ENCODE measurements at regions not wholly inside any gene's neighbourhood (a gene's known extent, or its start where the extent isn't known, plus 50 kb on each side); places are given as distances from the start of the nearest gene placed in this dataset.

DNA sequence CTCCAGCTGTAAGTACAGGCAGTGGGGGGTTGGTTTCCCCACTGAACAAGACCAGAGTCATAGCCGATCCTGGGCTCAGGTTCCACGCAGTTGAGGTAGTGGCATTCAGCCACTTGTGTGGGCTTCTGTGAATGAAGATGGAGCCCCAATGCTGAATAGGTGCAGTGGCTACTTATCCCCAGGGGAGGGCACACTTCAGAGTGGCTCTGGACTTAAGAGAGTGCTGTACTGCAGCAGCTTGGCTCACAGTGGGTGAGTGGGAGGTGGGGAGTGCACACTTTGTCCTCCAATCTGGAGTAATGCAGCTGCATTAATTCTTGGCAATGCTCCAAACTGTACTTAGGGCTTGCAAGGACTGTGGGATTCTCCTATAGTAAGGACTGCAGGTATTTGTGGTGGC is 81.9 kb downstream of the BUB3 start:
- TF ChIP-seq, protein P1, sequence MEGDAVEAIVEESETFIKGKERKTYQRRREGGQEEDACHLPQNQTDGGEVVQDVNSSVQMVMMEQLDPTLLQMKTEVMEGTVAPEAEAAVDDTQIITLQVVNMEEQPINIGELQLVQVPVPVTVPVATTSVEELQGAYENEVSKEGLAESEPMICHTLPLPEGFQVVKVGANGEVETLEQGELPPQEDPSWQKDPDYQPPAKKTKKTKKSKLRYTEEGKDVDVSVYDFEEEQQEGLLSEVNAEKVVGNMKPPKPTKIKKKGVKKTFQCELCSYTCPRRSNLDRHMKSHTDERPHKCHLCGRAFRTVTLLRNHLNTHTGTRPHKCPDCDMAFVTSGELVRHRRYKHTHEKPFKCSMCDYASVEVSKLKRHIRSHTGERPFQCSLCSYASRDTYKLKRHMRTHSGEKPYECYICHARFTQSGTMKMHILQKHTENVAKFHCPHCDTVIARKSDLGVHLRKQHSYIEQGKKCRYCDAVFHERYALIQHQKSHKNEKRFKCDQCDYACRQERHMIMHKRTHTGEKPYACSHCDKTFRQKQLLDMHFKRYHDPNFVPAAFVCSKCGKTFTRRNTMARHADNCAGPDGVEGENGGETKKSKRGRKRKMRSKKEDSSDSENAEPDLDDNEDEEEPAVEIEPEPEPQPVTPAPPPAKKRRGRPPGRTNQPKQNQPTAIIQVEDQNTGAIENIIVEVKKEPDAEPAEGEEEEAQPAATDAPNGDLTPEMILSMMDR (IDR thresholded peaks at IDR 0.05) = peak; percentile 26
- TF ChIP-seq ZFX (IDR thresholded peaks at IDR 0.05; ENCODE audit: borderline replicate concordance) = no peak
